HCT116 (cell line): ENCODE measurements at regions not wholly inside any gene's neighbourhood (a gene's known extent, or its start where the extent isn't known, plus 50 kb on each side); places are given as distances from the start of the nearest gene placed in this dataset.

Source experiments
- ATAC-seq: fragments of 200-7000 bp; cut with Tn5 transposase; 2 replicates; pipeline ENCODE4 v1.9.1; 2020; ENCODE audit warnings: mild to moderate bottlenecking, moderate library complexity
- BruUV-seq: library from RNA; stranded (reverse); fragments of 400-500 nt; replicated peaks from 2 replicates; lab custom pipeline; 2021; lab: Mats Ljungman, UMichigan
- CTCF ChIA-PET: fragments of 300-600 bp; sonication (Branson Sonifier 250); formaldehyde crosslinking; loops from one replicate; lab custom pipeline; 2021; ENCODE audit warnings: antibody characterized with exemption; lab: Charles Lee
- POLR2A ChIA-PET: fragments of 300-600, 350-600 bp; sonication (Branson Sonifier 250); formaldehyde crosslinking; loops from one replicate; lab custom pipeline; 2021; ENCODE audit warnings: antibody characterized with exemption; lab: Charles Lee
- RAD21 ChIA-PET, 2 experiments: fragments of 300-600 bp; sonication (Branson Sonifier 250); formaldehyde crosslinking; loops; one replicate each; lab custom pipeline; 2023; ENCODE audit warnings: low total read pairs in 2 of 2; ENCODE audit not compliant: uncharacterized antibody in 2 of 2, unreplicated experiment in 2 of 2, low non-redundant PET in 1 of 2; lab: Charles Lee
- DNase-seq: peaks from one replicate; pipeline ENCODE4 v3.0.0-alpha.2; 2010; ENCODE audit warnings: low read depth, low spot score
- H2AFZ ChIP-seq: fragments of 200-600 bp; shearing (Covaris generic), sonication (generic); 2 replicates; pipeline ENCODE4 v1.6.1; 2017; ENCODE audit warnings: low read depth, mixed run types, mixed read lengths, antibody characterized with exemption, low read length; ENCODE audit not compliant: poor library complexity, severe bottlenecking
- H3K27ac ChIP-seq: 2 replicates; pipeline ENCODE4 v1.5.1; 2012; ENCODE audit warnings: low read depth, low read length
- H3K27me3 ChIP-seq: fragments of 200-600 bp; sonication (generic); 2 replicates; pipeline ENCODE4 v1.6.1; 2016; ENCODE audit warnings: mixed run types, low read length, mixed read lengths; ENCODE audit not compliant: insufficient read depth
- H3K36me3 ChIP-seq, 2 experiments: fragments of 200-500 bp in 1 of 2; fragments of 200-600 bp in 1 of 2; sonication (Bioruptor generic) in 1 of 2; sonication (generic) in 1 of 2; 2 replicates each; pipeline versions ENCODE4 v1.5.1 to v1.6.1; 2014 to 2016; ENCODE audit warnings: low read length in 2 of 2, inconsistent platforms in 1 of 2, mixed read lengths in 1 of 2, mixed run types in 1 of 2; ENCODE audit not compliant: insufficient read depth in 2 of 2, control insufficient read depth in 1 of 2
- H3K4me1 ChIP-seq, 2 experiments: fragments of 200-600 bp in 1 of 2; sonication (generic) in 1 of 2; 2 replicates each; pipeline versions ENCODE4 v1.5.1 to v1.6.1; 2012 to 2017; ENCODE audit warnings: low read length in 2 of 2, inconsistent platforms in 1 of 2, mild to moderate bottlenecking in 1 of 2, mixed read lengths in 1 of 2, mixed run types in 1 of 2, moderate library complexity in 1 of 2; ENCODE audit not compliant: insufficient read depth in 2 of 2, control insufficient read depth in 1 of 2
- H3K4me2 ChIP-seq: fragments of 200-600 bp; sonication (generic); 2 replicates; pipeline ENCODE4 v1.6.1; 2017; ENCODE audit warnings: mixed run types, low read length, mixed read lengths
- H3K4me3 ChIP-seq, 2 experiments: fragments of 200-600 bp in 1 of 2; sonication (generic) in 1 of 2; replicated peaks in 1 of 2; 2 replicates each; pipeline ENCODE4 v1.5.1; 2011 to 2016; ENCODE audit warnings: low read length in 2 of 2, control low read depth in 1 of 2, low read depth in 1 of 2, mild to moderate bottlenecking in 1 of 2, mixed read lengths in 1 of 2, mixed run types in 1 of 2
- H3K79me2 ChIP-seq: fragments of 200-600 bp; sonication (generic); 2 replicates; pipeline ENCODE4 v1.6.1; 2017; ENCODE audit warnings: mild to moderate bottlenecking, mixed run types, low read length, moderate library complexity, mixed read lengths; ENCODE audit not compliant: insufficient read depth
- H3K9ac ChIP-seq: fragments of 200-600 bp; sonication (generic); 2 replicates; pipeline ENCODE4 v1.6.1; 2016; ENCODE audit warnings: low read length, mixed read lengths
- H3K9me2 ChIP-seq: fragments of 200-600 bp; sonication (generic), shearing (Covaris generic); 2 replicates; pipeline ENCODE4 v1.6.1; 2017; ENCODE audit warnings: mixed run types, mild to moderate bottlenecking, moderate library complexity; ENCODE audit not compliant: insufficient read depth
- H3K9me3 ChIP-seq, 2 experiments: fragments of 200-500 bp in 1 of 2; fragments of 200-600 bp in 1 of 2; sonication (Bioruptor generic) in 1 of 2; sonication (generic) in 1 of 2; 2 replicates each; pipeline ENCODE4 v1.6.1; 2014 to 2017; ENCODE audit warnings: low read length in 2 of 2, mixed read lengths in 2 of 2, inconsistent platforms in 1 of 2, low read depth in 1 of 2, mild to moderate bottlenecking in 1 of 2, mixed run types in 1 of 2, moderate library complexity in 1 of 2; ENCODE audit not compliant: control insufficient read depth in 1 of 2, insufficient read depth in 1 of 2
- H4K20me1 ChIP-seq: fragments of 200-600 bp; sonication (generic), shearing (Covaris generic); 2 replicates; pipeline ENCODE4 v1.6.1; 2017; ENCODE audit warnings: mixed run types, mild to moderate bottlenecking, moderate library complexity; ENCODE audit not compliant: insufficient read depth
- ATF3 ChIP-seq: IDR thresholded peaks from 2 replicates; pipeline ENCODE4 v1.6.1; 2012
- CBX3 ChIP-seq: IDR thresholded peaks from 2 replicates; pipeline ENCODE4 v1.6.1; 2012; ENCODE audit warnings: low read depth
- ELF1 ChIP-seq: IDR thresholded peaks from 2 replicates; pipeline ENCODE4 v1.6.1; 2012; ENCODE audit warnings: low read depth, borderline replicate concordance
- JUND ChIP-seq: IDR thresholded peaks from 2 replicates; pipeline ENCODE4 v1.6.1; 2012
- POLR2A ChIP-seq: IDR thresholded peaks from 2 replicates; pipeline ENCODE4 v1.7.0; 2011; ENCODE audit warnings: borderline replicate concordance; ENCODE audit not compliant: insufficient read depth, insufficient read length; ENCODE audit errors: extremely low read depth
- SIN3A ChIP-seq: IDR thresholded peaks from 2 replicates; pipeline ENCODE4 v1.6.1; 2012; ENCODE audit warnings: low read depth
- SP1 ChIP-seq: IDR thresholded peaks from 2 replicates; pipeline ENCODE4 v1.6.1; 2012; ENCODE audit warnings: low read depth
- ZBTB33 ChIP-seq: IDR thresholded peaks from 2 replicates; pipeline ENCODE4 v1.6.1; 2011; ENCODE audit warnings: mild to moderate bottlenecking, low read length, moderate library complexity; ENCODE audit not compliant: insufficient replicate concordance; ENCODE audit errors: extremely low read depth
- intact Hi-C: fragments of 100-400 bp; cut with micrococcal nuclease; formaldehyde crosslinking; loops from 2 replicates; pipeline ENCODE4 v1.10.0; 2022

- Histone ChIP-seq H3K9me3 (peaks cover 6 to 31% of the 10 kb centered on the region in 2 experiments; a peak in 2 of 4 replicates), H4K20me1 (no peaks in the 10 kb centered on the region), H3K4me2 (no peak overlapping the region), H3K9ac (no peak overlapping the region), H3K9me2 (no peaks in the 10 kb centered on the region), H2AFZ (no peak overlapping the region), H3K36me3 (no peaks in the 10 kb centered on the region), H3K4me1 (no peaks in the 10 kb centered on the region), H3K27me3 (no peaks in the 10 kb centered on the region), H3K79me2 (no peaks in the 10 kb centered on the region), H3K4me3 (no peak overlapping the region)
- ATAC-seq (no peak), DNase-seq (no peak)
- no TSS peak for BruUV-seq
- CTCF ChIA-PET, result no interaction called here
- POLR2A ChIA-PET, result no interaction called here
- no peak for TF ChIP-seq SIN3A
- TF ChIP-seq JUND, result no peak
- TF ChIP-seq ZBTB33, result no peak
- TF ChIP-seq POLR2A, result no peak
- no peak for TF ChIP-seq CBX3
- no peak for TF ChIP-seq ATF3
- TF ChIP-seq, all 23 proteins: peak for 0
- RAD21 ChIA-PET, result no interaction called here
- intact Hi-C loops, result no loop called here
- H3K27ac ChIP-seq, result no peak overlapping the region
Measured at GRCh38 chr18:4842751-4843150, 354.3 kb downstream of the AKAIN1 start.

- TF ChIP-seq SP1 (no peak), ELF1 (no peak)
- TF ChIP-seq, all 23 proteins: peak for 0
- Histone ChIP-seq H3K27me3 (no peaks in the 10 kb centered on the region), H3K9me3 (peaks cover 6 to 30% of the 10 kb centered on the region in 2 experiments; a peak in 2 of 4 replicates), H3K79me2 (no peaks in the 10 kb centered on the region), H3K4me3 (no peak overlapping the region), H3K4me1 (no peaks in the 10 kb centered on the region), H4K20me1 (no peaks in the 10 kb centered on the region), H3K27ac (no peak overlapping the region), H3K9me2 (no peaks in the 10 kb centered on the region), H3K4me2 (no peak overlapping the region), H2AFZ (no peak overlapping the region), H3K9ac (no peak overlapping the region), H3K36me3 (no peaks in the 10 kb centered on the region)
- intact Hi-C loops, result no loop called here
- ATAC-seq (no peak), DNase-seq (no peak)
- ChIA-PET RAD21 (no interaction called here), POLR2A (no interaction called here), CTCF (no interaction called here)
- BruUV-seq, result no TSS peak
Measured at GRCh38 chr18:4842287-4842686, 354.8 kb downstream of the AKAIN1 start.
